NB4 (cell line): ENCODE measurements at regions not wholly inside any gene's neighbourhood (a gene's known extent, or its start where the extent isn't known, plus 50 kb on each side); places are given as distances from the start of the nearest gene placed in this dataset.

Source experiments
- DNase-seq: peaks from one replicate; pipeline ENCODE4 v3.0.0; 2010; ENCODE audit warnings: low read depth
- H3K4me3 ChIP-seq: one replicate; pipeline ENCODE4 v1.5.1; 2011; ENCODE audit warnings: mild to moderate bottlenecking, low read depth, low read length, moderate library complexity
- CTCF ChIP-seq: IDR thresholded peaks from one replicate; pipeline ENCODE4 v1.5.1; 2012; ENCODE audit warnings: low read depth, low read length
- MAX ChIP-seq: IDR thresholded peaks from 2 replicates; pipeline ENCODE4 v1.6.1; 2011; ENCODE audit warnings: low read depth, low read length
- MYC ChIP-seq: IDR thresholded peaks from 2 replicates; pipeline ENCODE4 v1.6.1; 2011; ENCODE audit warnings: low read depth, low read length
- POLR2A ChIP-seq: IDR thresholded peaks from 2 replicates; pipeline ENCODE4 v1.6.1; 2011; ENCODE audit warnings: mild to moderate bottlenecking; ENCODE audit not compliant: insufficient read length; ENCODE audit errors: extremely low read depth

- no peak for TF ChIP-seq POLR2A
- no peak for TF ChIP-seq MYC
- no peak for TF ChIP-seq CTCF
- TF ChIP-seq MAX, result no peak
- no peak for DNase-seq
- H3K4me3 ChIP-seq, result no peak overlapping the region
Observed at GRCh38 chrX:16368696-16369095, 201.4 kb downstream of the MAGEB17 start.

- no peak for DNase-seq
- TF ChIP-seq POLR2A, result no peak
- no peak for TF ChIP-seq MAX
- no peak for TF ChIP-seq MYC
- TF ChIP-seq CTCF, result no peak
- H3K4me3 ChIP-seq, result no peak overlapping the region
Observed at GRCh38 chrX:16376056-16376455, 208.8 kb downstream of the MAGEB17 start.

- no peak for TF ChIP-seq CTCF
- TF ChIP-seq MYC, result no peak
- no peak for TF ChIP-seq MAX
- H3K4me3 ChIP-seq, result no peak overlapping the region
- no peak for DNase-seq
Observed at GRCh38 chrX:16386126-16386525, 218.8 kb downstream of the MAGEB17 start.

- no peak overlapping the region for H3K4me3 ChIP-seq
- DNase-seq, result no peak
- TF ChIP-seq POLR2A (no peak), MAX (no peak), CTCF (no peak), MYC (no peak)
Observed at GRCh38 chrX:16392597-16392996, 225.3 kb downstream of the MAGEB17 start.

- DNase-seq, result no peak
- no peak overlapping the region for H3K4me3 ChIP-seq
- no peak for TF ChIP-seq MAX
- no peak for TF ChIP-seq MYC
- no peak for TF ChIP-seq CTCF
- TF ChIP-seq POLR2A, result no peak
Observed at GRCh38 chrX:16394290-16394689, 227.0 kb downstream of the MAGEB17 start.

GRCh38 chrX:16403808-16404207 lies 236.5 kb downstream of the MAGEB17 start:
- H3K4me3 ChIP-seq, result no peak overlapping the region
- no peak for DNase-seq
- no peak for TF ChIP-seq MAX
- TF ChIP-seq CTCF, result no peak
- no peak for TF ChIP-seq POLR2A
- no peak for TF ChIP-seq MYC
